Cardiac muscle cell (in vitro differentiated cells and primary cell): ENCODE measurements at regions not wholly inside any gene's neighbourhood (a gene's known extent, or its start where the extent isn't known, plus 50 kb on each side); places are given as distances from the start of the nearest gene placed in this dataset.

Source experiments
- DNase-seq, 2 donors: peaks; one replicate each; pipeline versions ENCODE4 v3.0.0 to v3.0.0-alpha.2; 2010 to 2017; ENCODE audit warnings: low read depth in 1 of 2, low spot score in 1 of 2
- H3K27ac ChIP-seq: fragments of 200-600 bp; sonication (generic); 2 replicates; pipeline ENCODE4 v1.5.1; 2016
- H3K27me3 ChIP-seq: fragments of 200-600 bp; sonication (generic); 2 replicates; pipeline ENCODE4 v1.6.0; 2016; ENCODE audit warnings: control low read depth
- H3K36me3 ChIP-seq: fragments of 200-600 bp; sonication (generic); 2 replicates; pipeline ENCODE4 v1.5.1; 2016; ENCODE audit warnings: control low read depth
- H3K4me1 ChIP-seq: fragments of 200-600 bp; sonication (generic); 2 replicates; pipeline ENCODE4 v1.8.1; 2017; ENCODE audit warnings: low read depth, mild to moderate bottlenecking, mixed run types
- H3K4me3 ChIP-seq: fragments of 200-600 bp; sonication (generic); 2 replicates; pipeline ENCODE4 v1.5.1; 2016; ENCODE audit warnings: mild to moderate bottlenecking
- H3K9me3 ChIP-seq: fragments of 200-600 bp; sonication (generic); 2 replicates; pipeline ENCODE4 v1.5.1; 2017; ENCODE audit warnings: low read depth, mild to moderate bottlenecking, control low read depth
- CTCF ChIP-seq: IDR thresholded peaks from 2 replicates; pipeline ENCODE4 v1.5.1; 2012; ENCODE audit warnings: low read depth, mild to moderate bottlenecking, low read length

GRCh38 chr20:16135630-16136029 is 437.6 kb downstream of the KIF16B start:
- no peak for DNase-seq
- TF ChIP-seq CTCF, result no peak
- H3K4me1 ChIP-seq, result no peaks in the 10 kb centered on the region
- no peaks in the 10 kb centered on the region for H3K36me3 ChIP-seq
- no peaks in the 10 kb centered on the region for H3K27me3 ChIP-seq
- no peak overlapping the region for H3K4me3 ChIP-seq
- no peak overlapping the region for H3K27ac ChIP-seq
- H3K9me3 ChIP-seq, result no peaks in the 10 kb centered on the region

- no peak for DNase-seq
- Histone ChIP-seq H3K4me1 (no peaks in the 10 kb centered on the region), H3K27me3 (no peaks in the 10 kb centered on the region), H3K27ac (no peak overlapping the region), H3K9me3 (no peaks in the 10 kb centered on the region), H3K4me3 (no peak overlapping the region), H3K36me3 (no peaks in the 10 kb centered on the region)
- no peak for TF ChIP-seq CTCF
These were observed 441.0 kb downstream of the KIF16B start for GRCh38 chr20:16132036-16132798.

GRCh38 chr20:16129411-16129810 is 443.8 kb downstream of the KIF16B start:
- no peaks in the 10 kb centered on the region for H3K9me3 ChIP-seq
- H3K4me1 ChIP-seq, result no peaks in the 10 kb centered on the region
- no peak overlapping the region for H3K27ac ChIP-seq
- no peaks in the 10 kb centered on the region for H3K36me3 ChIP-seq
- DNase-seq, result no peak
- no peak overlapping the region for H3K4me3 ChIP-seq
- TF ChIP-seq CTCF, result no peak
- no peaks in the 10 kb centered on the region for H3K27me3 ChIP-seq

GRCh38 chr20:16128538-16129106 is 444.6 kb downstream of the KIF16B start:
- DNase-seq, result no peak
- Histone ChIP-seq H3K4me3 (no peak overlapping the region), H3K36me3 (no peaks in the 10 kb centered on the region), H3K27me3 (no peaks in the 10 kb centered on the region), H3K27ac (no peak overlapping the region), H3K9me3 (no peaks in the 10 kb centered on the region), H3K4me1 (no peaks in the 10 kb centered on the region)
- TF ChIP-seq CTCF, result no peak

- no peak for TF ChIP-seq CTCF
- no peaks in the 10 kb centered on the region for H3K27me3 ChIP-seq
- H3K4me1 ChIP-seq, result no peaks in the 10 kb centered on the region
- no peak overlapping the region for H3K4me3 ChIP-seq
- no peaks in the 10 kb centered on the region for H3K36me3 ChIP-seq
- no peak for DNase-seq
- H3K27ac ChIP-seq, result no peak overlapping the region
- H3K9me3 ChIP-seq, result no peaks in the 10 kb centered on the region
These were observed 447.4 kb downstream of the KIF16B start for GRCh38 chr20:16125816-16126215.
